ENCODE measurements at regions not wholly inside any gene's neighbourhood (a gene's known extent, or its start where the extent isn't known, plus 50 kb on each side); places are given as distances from the start of the nearest gene placed in this dataset.

- TF ChIP-seq, protein P1, sequence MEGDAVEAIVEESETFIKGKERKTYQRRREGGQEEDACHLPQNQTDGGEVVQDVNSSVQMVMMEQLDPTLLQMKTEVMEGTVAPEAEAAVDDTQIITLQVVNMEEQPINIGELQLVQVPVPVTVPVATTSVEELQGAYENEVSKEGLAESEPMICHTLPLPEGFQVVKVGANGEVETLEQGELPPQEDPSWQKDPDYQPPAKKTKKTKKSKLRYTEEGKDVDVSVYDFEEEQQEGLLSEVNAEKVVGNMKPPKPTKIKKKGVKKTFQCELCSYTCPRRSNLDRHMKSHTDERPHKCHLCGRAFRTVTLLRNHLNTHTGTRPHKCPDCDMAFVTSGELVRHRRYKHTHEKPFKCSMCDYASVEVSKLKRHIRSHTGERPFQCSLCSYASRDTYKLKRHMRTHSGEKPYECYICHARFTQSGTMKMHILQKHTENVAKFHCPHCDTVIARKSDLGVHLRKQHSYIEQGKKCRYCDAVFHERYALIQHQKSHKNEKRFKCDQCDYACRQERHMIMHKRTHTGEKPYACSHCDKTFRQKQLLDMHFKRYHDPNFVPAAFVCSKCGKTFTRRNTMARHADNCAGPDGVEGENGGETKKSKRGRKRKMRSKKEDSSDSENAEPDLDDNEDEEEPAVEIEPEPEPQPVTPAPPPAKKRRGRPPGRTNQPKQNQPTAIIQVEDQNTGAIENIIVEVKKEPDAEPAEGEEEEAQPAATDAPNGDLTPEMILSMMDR (conservative IDR thresholded peaks at IDR 0.05; ENCODE audit: low read depth, low read length), result no peak
- H3K4me3 ChIP-seq (ENCODE audit: low read depth, low read length), result no peak overlapping the region
- DNase-seq (ENCODE audit: low read depth), result no peak
These were observed 77.8 kb upstream of the SHB start for GRCh38 chr9:38146844-38147243.

- no peak for DNase-seq (ENCODE audit: low read depth)
- TF ChIP-seq, protein P1 (conservative IDR thresholded peaks at IDR 0.05; ENCODE audit: low read depth, low read length), result no peak
- no peak overlapping the region for H3K4me3 ChIP-seq (ENCODE audit: low read depth, low read length)
These were observed 76.6 kb upstream of the SHB start for GRCh38 chr9:38145526-38146053.

GRCh38 chr9:38144421-38144820 is 75.4 kb upstream of the SHB start:
- peak; percentile 58 for DNase-seq (ENCODE audit: low read depth)
- TF ChIP-seq, protein P1 (conservative IDR thresholded peaks at IDR 0.05; ENCODE audit: low read depth, low read length), result no peak
- no peak overlapping the region for H3K4me3 ChIP-seq (ENCODE audit: low read depth, low read length)

- H3K4me3 ChIP-seq (ENCODE audit: low read depth, low read length), result no peak overlapping the region
- peak; percentile 80 for DNase-seq (ENCODE audit: low read depth)
- TF ChIP-seq, protein P1 (conservative IDR thresholded peaks at IDR 0.05; ENCODE audit: low read depth, low read length), result no peak
These were observed 72.9 kb upstream of the SHB start for GRCh38 chr9:38141746-38142591.

DNA sequence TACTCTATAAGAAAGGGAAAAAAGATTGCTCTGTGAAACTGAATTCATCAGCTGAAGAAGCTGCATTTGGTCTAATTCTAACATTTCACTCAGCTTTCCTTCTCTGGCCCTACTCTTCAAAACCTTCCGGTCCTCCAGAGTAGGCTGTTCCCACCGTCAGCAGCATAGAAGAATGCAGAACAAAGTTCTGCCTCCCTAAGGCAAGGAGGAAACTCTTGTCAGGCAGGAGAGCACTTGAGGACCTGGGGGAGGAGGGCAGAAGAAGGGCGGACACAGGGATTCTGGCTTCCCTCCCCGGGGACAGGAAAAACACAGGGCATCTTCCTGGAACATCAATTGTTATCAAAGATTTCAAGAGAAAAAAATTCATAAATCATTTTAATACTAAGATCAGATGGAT is 69.2 kb upstream of the SHB start:
- no peak for DNase-seq (ENCODE audit: low read depth)
- TF ChIP-seq, protein P1 (conservative IDR thresholded peaks at IDR 0.05; ENCODE audit: low read depth, low read length), result no peak
- no peak overlapping the region for H3K4me3 ChIP-seq (ENCODE audit: low read depth, low read length)

GRCh38 chr9:38137342-38137741 is 68.3 kb upstream of the SHB start:
- TF ChIP-seq, protein P1 (conservative IDR thresholded peaks at IDR 0.05; ENCODE audit: low read depth, low read length), result no peak
- H3K4me3 ChIP-seq (ENCODE audit: low read depth, low read length), result no peak overlapping the region
- DNase-seq (ENCODE audit: low read depth), result no peak

- no peak for DNase-seq (ENCODE audit: low read depth)
- TF ChIP-seq, protein P1 (conservative IDR thresholded peaks at IDR 0.05; ENCODE audit: low read depth, low read length), result no peak
These were observed 67.4 kb upstream of the SHB start for GRCh38 chr9:38136386-38136785.

More at GRCh38 chr9:38136386-38136785, 67.4 kb upstream of the SHB start:
- H3K4me3 ChIP-seq (ENCODE audit: low read depth, low read length), result no peak overlapping the region

Data from choroid plexus epithelial cell (primary cell).